ENCODE measurements at regions not wholly inside any gene's neighbourhood (a gene's known extent, or its start where the extent isn't known, plus 50 kb on each side); places are given as distances from the start of the nearest gene placed in this dataset.

DNA sequence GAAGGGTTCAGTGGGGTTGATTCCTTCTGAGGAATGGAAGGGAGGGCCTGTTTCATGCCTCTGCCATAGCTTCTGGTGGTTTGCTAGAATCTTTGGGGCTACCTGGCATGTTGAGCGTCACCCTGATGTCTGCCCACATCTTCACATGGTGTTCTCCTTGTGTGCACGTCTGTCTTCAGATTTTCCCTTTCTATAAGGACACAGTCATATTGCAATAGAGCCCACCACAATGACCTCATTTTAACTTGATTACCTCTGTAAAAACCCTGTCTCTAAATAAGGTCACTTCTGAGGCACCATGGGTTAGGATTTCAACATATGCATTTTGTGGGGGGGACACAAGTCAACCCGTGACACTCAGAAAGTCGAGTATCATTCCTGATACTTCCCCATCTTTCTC lies 257.9 kb downstream of the COG6 start:
- no peak overlapping the region for H3K27ac Mint-ChIP-seq
- no peaks in the 10 kb centered on the region for H3K36me3 Mint-ChIP-seq
- no peaks in the 10 kb centered on the region for H3K9me3 Mint-ChIP-seq
- no peaks in the 10 kb centered on the region for H3K4me1 Mint-ChIP-seq
- no peak for ATAC-seq
- no peaks in the 10 kb centered on the region for H3K27me3 Mint-ChIP-seq (ENCODE audit: low read depth)
- TF ChIP-seq CBFB (CRISPR knock-in tag; IDR thresholded peaks at IDR 0.05; ENCODE audit: low read depth) = no peak
- TF ChIP-seq TP53 (CRISPR knock-in tag; IDR thresholded peaks at IDR 0.05) = no peak
- TF ChIP-seq IRF2 (CRISPR knock-in tag; IDR thresholded peaks at IDR 0.05; ENCODE audit: borderline replicate concordance, low read depth) = no peak
- TF ChIP-seq ZNF121 (CRISPR knock-in tag; IDR thresholded peaks at IDR 0.05) = no peak
- TF ChIP-seq KAT7 (CRISPR knock-in tag; IDR thresholded peaks at IDR 0.05; ENCODE audit: borderline replicate concordance) = no peak
- no peak for TF ChIP-seq MXD4 (CRISPR knock-in tag; IDR thresholded peaks at IDR 0.05; ENCODE audit: borderline replicate concordance)
- TF ChIP-seq ZNF671 (CRISPR knock-in tag; IDR thresholded peaks at IDR 0.05) = no peak
- TF ChIP-seq TEAD4 (CRISPR knock-in tag; IDR thresholded peaks at IDR 0.05) = no peak
- no peak for TF ChIP-seq ELF4 (CRISPR knock-in tag; IDR thresholded peaks at IDR 0.05; ENCODE audit: low read depth)
- TF ChIP-seq, protein P1, sequence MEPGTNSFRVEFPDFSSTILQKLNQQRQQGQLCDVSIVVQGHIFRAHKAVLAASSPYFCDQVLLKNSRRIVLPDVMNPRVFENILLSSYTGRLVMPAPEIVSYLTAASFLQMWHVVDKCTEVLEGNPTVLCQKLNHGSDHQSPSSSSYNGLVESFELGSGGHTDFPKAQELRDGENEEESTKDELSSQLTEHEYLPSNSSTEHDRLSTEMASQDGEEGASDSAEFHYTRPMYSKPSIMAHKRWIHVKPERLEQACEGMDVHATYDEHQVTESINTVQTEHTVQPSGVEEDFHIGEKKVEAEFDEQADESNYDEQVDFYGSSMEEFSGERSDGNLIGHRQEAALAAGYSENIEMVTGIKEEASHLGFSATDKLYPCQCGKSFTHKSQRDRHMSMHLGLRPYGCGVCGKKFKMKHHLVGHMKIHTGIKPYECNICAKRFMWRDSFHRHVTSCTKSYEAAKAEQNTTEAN (CRISPR knock-in tag; IDR thresholded peaks at IDR 0.05) = no peak
- TF ChIP-seq, protein P2, sequence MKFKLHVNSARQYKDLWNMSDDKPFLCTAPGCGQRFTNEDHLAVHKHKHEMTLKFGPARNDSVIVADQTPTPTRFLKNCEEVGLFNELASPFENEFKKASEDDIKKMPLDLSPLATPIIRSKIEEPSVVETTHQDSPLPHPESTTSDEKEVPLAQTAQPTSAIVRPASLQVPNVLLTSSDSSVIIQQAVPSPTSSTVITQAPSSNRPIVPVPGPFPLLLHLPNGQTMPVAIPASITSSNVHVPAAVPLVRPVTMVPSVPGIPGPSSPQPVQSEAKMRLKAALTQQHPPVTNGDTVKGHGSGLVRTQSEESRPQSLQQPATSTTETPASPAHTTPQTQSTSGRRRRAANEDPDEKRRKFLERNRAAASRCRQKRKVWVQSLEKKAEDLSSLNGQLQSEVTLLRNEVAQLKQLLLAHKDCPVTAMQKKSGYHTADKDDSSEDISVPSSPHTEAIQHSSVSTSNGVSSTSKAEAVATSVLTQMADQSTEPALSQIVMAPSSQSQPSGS (CRISPR knock-in tag; IDR thresholded peaks at IDR 0.05; ENCODE audit: borderline replicate concordance, low read depth) = no peak
- no peak for TF ChIP-seq PRRX2 (CRISPR knock-in tag; IDR thresholded peaks at IDR 0.05)
- no peak for TF ChIP-seq SMAD3 (CRISPR knock-in tag; IDR thresholded peaks at IDR 0.05; ENCODE audit: borderline replicate concordance)
- no peak for TF ChIP-seq ZNF138 (CRISPR knock-in tag; conservative IDR thresholded peaks at IDR 0.05)
- TF ChIP-seq GABPB1 (CRISPR knock-in tag; IDR thresholded peaks at IDR 0.05) = no peak
- no peak for TF ChIP-seq CREM (CRISPR knock-in tag; IDR thresholded peaks at IDR 0.05)
- TF ChIP-seq GTF2I (CRISPR knock-in tag; conservative IDR thresholded peaks at IDR 0.05) = no peak
- TF ChIP-seq, protein P3, sequence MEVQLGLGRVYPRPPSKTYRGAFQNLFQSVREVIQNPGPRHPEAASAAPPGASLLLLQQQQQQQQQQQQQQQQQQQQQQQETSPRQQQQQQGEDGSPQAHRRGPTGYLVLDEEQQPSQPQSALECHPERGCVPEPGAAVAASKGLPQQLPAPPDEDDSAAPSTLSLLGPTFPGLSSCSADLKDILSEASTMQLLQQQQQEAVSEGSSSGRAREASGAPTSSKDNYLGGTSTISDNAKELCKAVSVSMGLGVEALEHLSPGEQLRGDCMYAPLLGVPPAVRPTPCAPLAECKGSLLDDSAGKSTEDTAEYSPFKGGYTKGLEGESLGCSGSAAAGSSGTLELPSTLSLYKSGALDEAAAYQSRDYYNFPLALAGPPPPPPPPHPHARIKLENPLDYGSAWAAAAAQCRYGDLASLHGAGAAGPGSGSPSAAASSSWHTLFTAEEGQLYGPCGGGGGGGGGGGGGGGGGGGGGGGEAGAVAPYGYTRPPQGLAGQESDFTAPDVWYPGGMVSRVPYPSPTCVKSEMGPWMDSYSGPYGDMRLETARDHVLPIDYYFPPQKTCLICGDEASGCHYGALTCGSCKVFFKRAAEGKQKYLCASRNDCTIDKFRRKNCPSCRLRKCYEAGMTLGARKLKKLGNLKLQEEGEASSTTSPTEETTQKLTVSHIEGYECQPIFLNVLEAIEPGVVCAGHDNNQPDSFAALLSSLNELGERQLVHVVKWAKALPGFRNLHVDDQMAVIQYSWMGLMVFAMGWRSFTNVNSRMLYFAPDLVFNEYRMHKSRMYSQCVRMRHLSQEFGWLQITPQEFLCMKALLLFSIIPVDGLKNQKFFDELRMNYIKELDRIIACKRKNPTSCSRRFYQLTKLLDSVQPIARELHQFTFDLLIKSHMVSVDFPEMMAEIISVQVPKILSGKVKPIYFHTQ (CRISPR knock-in tag; IDR thresholded peaks at IDR 0.05) = no peak
- ChIA-PET POLR2A (no interaction called here), CTCF (no interaction called here)
- DNase-seq (ENCODE audit: low spot score) = no peak
- H3K4me3 Mint-ChIP-seq = no peak overlapping the region

DNA sequence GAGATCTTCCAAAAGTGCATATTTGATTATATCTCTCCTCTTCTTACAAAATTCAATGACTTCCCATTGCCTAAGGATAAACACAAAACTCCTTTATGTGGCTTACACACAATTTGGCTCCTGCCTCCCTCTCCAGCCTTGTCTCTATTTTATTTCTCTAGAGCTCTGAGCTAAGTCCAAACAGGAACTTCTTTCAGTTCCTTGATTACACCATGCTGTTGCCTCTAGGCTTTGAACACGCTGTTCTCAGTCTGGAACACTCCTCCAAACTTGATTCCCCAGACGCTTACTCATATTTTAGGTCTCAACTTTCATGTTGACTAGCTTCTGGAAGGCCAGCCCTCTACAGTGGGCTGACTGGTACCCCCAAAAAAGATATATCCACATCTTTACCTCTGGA lies 258.5 kb downstream of the COG6 start:
- DNase-seq (ENCODE audit: low spot score) (no peak), ATAC-seq (no peak)
- no peaks in the 10 kb centered on the region for H3K4me1 Mint-ChIP-seq
- no peaks in the 10 kb centered on the region for H3K36me3 Mint-ChIP-seq
- no peaks in the 10 kb centered on the region for H3K9me3 Mint-ChIP-seq
- POLR2A ChIA-PET = no interaction called here
- CTCF ChIA-PET = interaction anchor here (0.5 kb wide), 1 partner anchor 330 kb away, joined by 3 read pairs; no protein-coding TSS in a partner anchor
- H3K27ac Mint-ChIP-seq = no peak overlapping the region
- H3K4me3 Mint-ChIP-seq = no peak overlapping the region
- H3K27me3 Mint-ChIP-seq (ENCODE audit: low read depth) = no peaks in the 10 kb centered on the region
- TF ChIP-seq, protein P4, sequence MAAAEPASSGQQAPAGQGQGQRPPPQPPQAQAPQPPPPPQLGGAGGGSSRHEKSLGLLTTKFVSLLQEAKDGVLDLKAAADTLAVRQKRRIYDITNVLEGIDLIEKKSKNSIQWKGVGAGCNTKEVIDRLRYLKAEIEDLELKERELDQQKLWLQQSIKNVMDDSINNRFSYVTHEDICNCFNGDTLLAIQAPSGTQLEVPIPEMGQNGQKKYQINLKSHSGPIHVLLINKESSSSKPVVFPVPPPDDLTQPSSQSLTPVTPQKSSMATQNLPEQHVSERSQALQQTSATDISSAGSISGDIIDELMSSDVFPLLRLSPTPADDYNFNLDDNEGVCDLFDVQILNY (CRISPR knock-in tag; IDR thresholded peaks at IDR 0.05) = no peak
- no peak for TF ChIP-seq ZNF396 (CRISPR knock-in tag; IDR thresholded peaks at IDR 0.05; ENCODE audit: borderline replicate concordance)
- no peak for TF ChIP-seq CREM (CRISPR knock-in tag; IDR thresholded peaks at IDR 0.05)
- TF ChIP-seq, protein P5, sequence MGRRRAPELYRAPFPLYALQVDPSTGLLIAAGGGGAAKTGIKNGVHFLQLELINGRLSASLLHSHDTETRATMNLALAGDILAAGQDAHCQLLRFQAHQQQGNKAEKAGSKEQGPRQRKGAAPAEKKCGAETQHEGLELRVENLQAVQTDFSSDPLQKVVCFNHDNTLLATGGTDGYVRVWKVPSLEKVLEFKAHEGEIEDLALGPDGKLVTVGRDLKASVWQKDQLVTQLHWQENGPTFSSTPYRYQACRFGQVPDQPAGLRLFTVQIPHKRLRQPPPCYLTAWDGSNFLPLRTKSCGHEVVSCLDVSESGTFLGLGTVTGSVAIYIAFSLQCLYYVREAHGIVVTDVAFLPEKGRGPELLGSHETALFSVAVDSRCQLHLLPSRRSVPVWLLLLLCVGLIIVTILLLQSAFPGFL (CRISPR knock-in tag; IDR thresholded peaks at IDR 0.05; ENCODE audit: borderline replicate concordance) = no peak
- TF ChIP-seq, protein P6, sequence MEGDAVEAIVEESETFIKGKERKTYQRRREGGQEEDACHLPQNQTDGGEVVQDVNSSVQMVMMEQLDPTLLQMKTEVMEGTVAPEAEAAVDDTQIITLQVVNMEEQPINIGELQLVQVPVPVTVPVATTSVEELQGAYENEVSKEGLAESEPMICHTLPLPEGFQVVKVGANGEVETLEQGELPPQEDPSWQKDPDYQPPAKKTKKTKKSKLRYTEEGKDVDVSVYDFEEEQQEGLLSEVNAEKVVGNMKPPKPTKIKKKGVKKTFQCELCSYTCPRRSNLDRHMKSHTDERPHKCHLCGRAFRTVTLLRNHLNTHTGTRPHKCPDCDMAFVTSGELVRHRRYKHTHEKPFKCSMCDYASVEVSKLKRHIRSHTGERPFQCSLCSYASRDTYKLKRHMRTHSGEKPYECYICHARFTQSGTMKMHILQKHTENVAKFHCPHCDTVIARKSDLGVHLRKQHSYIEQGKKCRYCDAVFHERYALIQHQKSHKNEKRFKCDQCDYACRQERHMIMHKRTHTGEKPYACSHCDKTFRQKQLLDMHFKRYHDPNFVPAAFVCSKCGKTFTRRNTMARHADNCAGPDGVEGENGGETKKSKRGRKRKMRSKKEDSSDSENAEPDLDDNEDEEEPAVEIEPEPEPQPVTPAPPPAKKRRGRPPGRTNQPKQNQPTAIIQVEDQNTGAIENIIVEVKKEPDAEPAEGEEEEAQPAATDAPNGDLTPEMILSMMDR (IDR thresholded peaks at IDR 0.05) = no peak
- TF ChIP-seq GABPB1 (CRISPR knock-in tag; IDR thresholded peaks at IDR 0.05) = no peak
- no peak for TF ChIP-seq ZNF121 (CRISPR knock-in tag; IDR thresholded peaks at IDR 0.05)
- TF ChIP-seq NR3C1 (CRISPR knock-in tag; conservative IDR thresholded peaks at IDR 0.05; ENCODE audit: low read depth) = no peak
- no peak for TF ChIP-seq TEAD4 (CRISPR knock-in tag; IDR thresholded peaks at IDR 0.05)
- TF ChIP-seq ZNF232 (CRISPR knock-in tag; IDR thresholded peaks at IDR 0.05) = no peak
- TF ChIP-seq, protein P7, sequence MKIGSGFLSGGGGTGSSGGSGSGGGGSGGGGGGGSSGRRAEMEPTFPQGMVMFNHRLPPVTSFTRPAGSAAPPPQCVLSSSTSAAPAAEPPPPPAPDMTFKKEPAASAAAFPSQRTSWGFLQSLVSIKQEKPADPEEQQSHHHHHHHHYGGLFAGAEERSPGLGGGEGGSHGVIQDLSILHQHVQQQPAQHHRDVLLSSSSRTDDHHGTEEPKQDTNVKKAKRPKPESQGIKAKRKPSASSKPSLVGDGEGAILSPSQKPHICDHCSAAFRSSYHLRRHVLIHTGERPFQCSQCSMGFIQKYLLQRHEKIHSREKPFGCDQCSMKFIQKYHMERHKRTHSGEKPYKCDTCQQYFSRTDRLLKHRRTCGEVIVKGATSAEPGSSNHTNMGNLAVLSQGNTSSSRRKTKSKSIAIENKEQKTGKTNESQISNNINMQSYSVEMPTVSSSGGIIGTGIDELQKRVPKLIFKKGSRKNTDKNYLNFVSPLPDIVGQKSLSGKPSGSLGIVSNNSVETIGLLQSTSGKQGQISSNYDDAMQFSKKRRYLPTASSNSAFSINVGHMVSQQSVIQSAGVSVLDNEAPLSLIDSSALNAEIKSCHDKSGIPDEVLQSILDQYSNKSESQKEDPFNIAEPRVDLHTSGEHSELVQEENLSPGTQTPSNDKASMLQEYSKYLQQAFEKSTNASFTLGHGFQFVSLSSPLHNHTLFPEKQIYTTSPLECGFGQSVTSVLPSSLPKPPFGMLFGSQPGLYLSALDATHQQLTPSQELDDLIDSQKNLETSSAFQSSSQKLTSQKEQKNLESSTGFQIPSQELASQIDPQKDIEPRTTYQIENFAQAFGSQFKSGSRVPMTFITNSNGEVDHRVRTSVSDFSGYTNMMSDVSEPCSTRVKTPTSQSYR (CRISPR knock-in tag; IDR thresholded peaks at IDR 0.05) = no peak
